ENCODE measurements at regions not wholly inside any gene's neighbourhood (a gene's known extent, or its start where the extent isn't known, plus 50 kb on each side); places are given as distances from the start of the nearest gene placed in this dataset.

DNA sequence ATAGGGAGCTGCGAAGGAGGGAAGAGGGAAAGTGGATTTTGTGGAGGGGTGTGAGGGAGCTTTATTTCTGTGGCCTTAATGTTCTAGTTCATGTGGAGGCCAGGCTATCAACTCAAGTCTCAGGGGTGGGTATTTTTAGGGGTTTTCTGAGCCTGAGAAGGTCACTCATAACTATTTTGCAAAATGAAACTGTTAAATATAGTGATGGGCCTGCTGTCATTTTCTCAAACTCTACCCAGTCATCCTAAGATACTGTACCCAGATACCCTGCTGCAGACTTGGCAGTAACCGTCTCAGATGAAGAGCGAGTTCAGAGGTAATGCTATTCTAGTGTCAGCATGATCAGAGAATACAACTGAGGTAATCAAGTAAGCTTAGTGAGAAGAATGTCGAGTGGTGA lies 545.0 kb upstream of the TBL1XR1 start:
- Mint-ChIP-seq H3K9me3 (no peaks in the 10 kb centered on the region), H3K36me3 (ENCODE audit: low read depth) (no peaks in the 10 kb centered on the region), H3K27me3 (ENCODE audit: low read depth) (no peaks in the 10 kb centered on the region), H3K4me3 (ENCODE audit: low read depth) (no peak overlapping the region), H3K4me1 (ENCODE audit: low read depth) (no peaks in the 10 kb centered on the region), H3K27ac (no peak overlapping the region)
- DNase-seq (ENCODE audit: low spot score), result no peak
- intact Hi-C loops (cut with micrococcal nuclease), result no loop called here

- H3K27me3 Mint-ChIP-seq (ENCODE audit: low read depth), result no peaks in the 10 kb centered on the region
- no peak overlapping the region for H3K27ac Mint-ChIP-seq
- H3K36me3 Mint-ChIP-seq (ENCODE audit: low read depth), result no peaks in the 10 kb centered on the region
- no peak for DNase-seq (ENCODE audit: low spot score)
- H3K4me3 Mint-ChIP-seq (ENCODE audit: low read depth), result no peak overlapping the region
- H3K9me3 Mint-ChIP-seq, result no peaks in the 10 kb centered on the region
- intact Hi-C loops (cut with micrococcal nuclease), result no loop called here
- H3K4me1 Mint-ChIP-seq (ENCODE audit: low read depth), result no peaks in the 10 kb centered on the region
Observed at GRCh38 chr3:177743173-177743890, 546.0 kb upstream of the TBL1XR1 start.

DNA sequence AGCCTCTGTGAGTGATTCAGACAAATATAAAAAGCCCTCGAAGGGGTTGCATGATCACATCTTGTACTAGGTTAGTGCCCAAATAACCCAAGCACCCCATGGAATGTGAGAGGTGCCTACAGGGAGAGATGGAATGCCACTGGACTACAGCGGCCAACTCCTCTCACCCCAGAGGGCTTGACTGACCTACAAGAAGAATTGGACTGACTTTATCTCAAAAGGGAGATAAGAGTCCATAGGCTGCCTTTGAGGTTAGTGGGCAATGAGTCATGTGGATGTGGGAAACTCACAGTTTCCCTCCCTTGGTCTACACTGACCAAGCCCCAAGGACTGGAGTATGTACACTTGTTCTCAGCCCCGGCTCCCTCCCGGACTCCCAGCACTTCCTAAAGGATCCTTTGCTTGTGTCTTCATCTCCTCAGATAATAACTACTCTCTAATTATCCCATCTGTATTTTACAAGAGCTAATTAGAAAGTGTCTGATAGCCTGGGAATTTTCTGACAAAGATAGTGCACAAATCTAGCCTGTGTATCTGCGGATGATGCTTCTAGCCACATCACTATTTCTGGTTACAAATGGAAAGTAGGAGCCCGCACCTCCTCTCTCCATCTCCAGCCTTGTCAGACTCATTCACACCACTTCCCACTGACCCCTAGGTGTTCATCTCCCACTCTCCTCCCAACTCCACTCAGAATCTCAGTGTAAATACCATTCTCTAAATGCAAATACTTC lies 547.8 kb upstream of the TBL1XR1 start:
- Mint-ChIP-seq H3K4me3 (ENCODE audit: low read depth) (no peak overlapping the region), H3K4me1 (ENCODE audit: low read depth) (no peaks in the 10 kb centered on the region), H3K36me3 (ENCODE audit: low read depth) (no peaks in the 10 kb centered on the region), H3K27ac (no peak overlapping the region), H3K9me3 (no peaks in the 10 kb centered on the region), H3K27me3 (ENCODE audit: low read depth) (no peaks in the 10 kb centered on the region)
- no peak for DNase-seq (ENCODE audit: low spot score)
- intact Hi-C loops (cut with micrococcal nuclease), result no loop called here

- no peak overlapping the region for H3K27ac Mint-ChIP-seq
- H3K4me3 Mint-ChIP-seq (ENCODE audit: low read depth), result no peak overlapping the region
- no peaks in the 10 kb centered on the region for H3K36me3 Mint-ChIP-seq (ENCODE audit: low read depth)
- no peak for DNase-seq (ENCODE audit: low spot score)
- no peaks in the 10 kb centered on the region for H3K4me1 Mint-ChIP-seq (ENCODE audit: low read depth)
- no peaks in the 10 kb centered on the region for H3K9me3 Mint-ChIP-seq
- intact Hi-C loops (cut with micrococcal nuclease), result no loop called here
- H3K27me3 Mint-ChIP-seq (ENCODE audit: low read depth), result no peaks in the 10 kb centered on the region
Observed at GRCh38 chr3:177745607-177746005, 548.3 kb upstream of the TBL1XR1 start.

- no peak overlapping the region for H3K27ac Mint-ChIP-seq
- H3K27me3 Mint-ChIP-seq (ENCODE audit: low read depth), result no peaks in the 10 kb centered on the region
- no peaks in the 10 kb centered on the region for H3K9me3 Mint-ChIP-seq
- no peak for DNase-seq (ENCODE audit: low spot score)
- intact Hi-C loops (cut with micrococcal nuclease), result no loop called here
- H3K36me3 Mint-ChIP-seq (ENCODE audit: low read depth), result no peaks in the 10 kb centered on the region
- H3K4me1 Mint-ChIP-seq (ENCODE audit: low read depth), result no peaks in the 10 kb centered on the region
- H3K4me3 Mint-ChIP-seq (ENCODE audit: low read depth), result no peak overlapping the region
Observed at GRCh38 chr3:177746337-177746933, 549.2 kb upstream of the TBL1XR1 start.

DNA sequence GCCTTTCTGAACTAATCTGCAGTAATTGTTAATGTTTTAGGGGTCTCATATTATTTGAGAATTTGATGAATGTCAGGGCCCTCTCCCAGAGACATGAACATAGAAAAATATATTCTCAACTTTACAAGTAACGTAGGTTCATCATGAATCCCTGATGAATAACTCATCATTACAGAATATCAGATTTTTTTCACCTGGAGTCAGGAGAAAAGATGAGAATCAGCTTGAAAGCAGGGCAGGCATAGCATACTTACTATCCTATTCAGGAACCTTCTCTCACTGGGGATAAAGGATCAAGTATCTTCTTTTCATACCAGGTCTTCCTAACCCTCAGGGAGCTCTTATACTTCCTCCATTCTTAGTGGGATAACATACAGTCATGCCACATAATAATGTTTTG lies 552.6 kb upstream of the TBL1XR1 start:
- no peak for DNase-seq (ENCODE audit: low spot score)
- Mint-ChIP-seq H3K4me3 (ENCODE audit: low read depth) (no peak overlapping the region), H3K4me1 (ENCODE audit: low read depth) (no peaks in the 10 kb centered on the region), H3K36me3 (ENCODE audit: low read depth) (no peaks in the 10 kb centered on the region), H3K9me3 (no peaks in the 10 kb centered on the region), H3K27me3 (ENCODE audit: low read depth) (no peaks in the 10 kb centered on the region), H3K27ac (no peak overlapping the region)
- intact Hi-C loops (cut with micrococcal nuclease), result no loop called here

DNA sequence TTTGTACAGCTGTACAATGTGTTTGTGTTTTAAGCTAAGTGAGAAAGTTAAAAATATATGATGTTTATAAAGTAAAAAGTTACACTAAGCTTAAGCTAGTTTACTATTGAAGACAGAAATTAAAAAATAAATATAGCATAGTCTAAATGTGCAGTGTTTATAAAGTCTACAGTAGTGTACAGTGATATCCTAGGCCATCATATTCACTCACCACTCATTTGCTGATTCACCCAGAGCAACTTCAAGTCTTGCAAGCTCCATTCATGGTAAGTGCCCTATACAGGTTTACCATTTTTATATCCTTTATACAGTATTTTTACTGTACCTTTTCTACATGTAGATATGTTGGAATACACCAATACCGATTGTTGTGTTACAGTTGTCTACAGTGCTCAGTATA lies 553.2 kb upstream of the TBL1XR1 start:
- Mint-ChIP-seq H3K4me3 (ENCODE audit: low read depth) (no peak overlapping the region), H3K36me3 (ENCODE audit: low read depth) (no peaks in the 10 kb centered on the region), H3K4me1 (ENCODE audit: low read depth) (no peaks in the 10 kb centered on the region), H3K9me3 (no peaks in the 10 kb centered on the region), H3K27ac (no peak overlapping the region), H3K27me3 (ENCODE audit: low read depth) (no peaks in the 10 kb centered on the region)
- no peak for DNase-seq (ENCODE audit: low spot score)
- intact Hi-C loops (cut with micrococcal nuclease), result no loop called here

DNA sequence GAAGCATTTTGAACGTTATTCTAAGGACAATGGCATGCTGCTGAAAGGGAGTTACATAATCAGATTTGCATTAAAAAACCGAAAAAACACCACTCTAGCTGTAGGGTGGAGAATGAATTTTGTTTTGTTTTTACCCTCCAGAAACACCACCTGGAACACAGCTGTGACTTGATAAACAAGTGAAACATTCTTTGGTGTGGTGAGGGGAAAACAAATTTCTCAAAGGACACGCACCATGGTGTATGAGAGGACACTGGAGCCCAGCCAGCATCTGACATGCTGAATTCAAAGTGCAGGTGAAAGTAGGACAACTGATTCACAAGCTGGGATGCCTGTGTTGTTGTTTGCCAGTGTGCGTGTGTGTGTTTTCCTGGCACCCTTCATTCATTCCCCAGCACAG lies 554.5 kb upstream of the TBL1XR1 start:
- intact Hi-C loops (cut with micrococcal nuclease), result no loop called here
- H3K27me3 Mint-ChIP-seq (ENCODE audit: low read depth), result no peaks in the 10 kb centered on the region
- H3K27ac Mint-ChIP-seq, result no peak overlapping the region

GRCh38 chr3:177752831-177753230 lies 555.5 kb upstream of the TBL1XR1 start:
- Mint-ChIP-seq H3K27me3 (ENCODE audit: low read depth) (no peaks in the 10 kb centered on the region), H3K4me3 (ENCODE audit: low read depth) (no peak overlapping the region), H3K9me3 (no peaks in the 10 kb centered on the region), H3K36me3 (ENCODE audit: low read depth) (no peaks in the 10 kb centered on the region), H3K4me1 (ENCODE audit: low read depth) (no peaks in the 10 kb centered on the region), H3K27ac (no peak overlapping the region)
- intact Hi-C loops (cut with micrococcal nuclease), result no loop called here
- DNase-seq (ENCODE audit: low spot score), result no peak

More for the DNA sequence above, 554.5 kb upstream of the TBL1XR1 start:
- Mint-ChIP-seq H3K4me1 (ENCODE audit: low read depth) (no peaks in the 10 kb centered on the region), H3K9me3 (no peaks in the 10 kb centered on the region), H3K36me3 (ENCODE audit: low read depth) (no peaks in the 10 kb centered on the region), H3K4me3 (ENCODE audit: low read depth) (no peak overlapping the region)
- no peak for DNase-seq (ENCODE audit: low spot score)

DNA sequence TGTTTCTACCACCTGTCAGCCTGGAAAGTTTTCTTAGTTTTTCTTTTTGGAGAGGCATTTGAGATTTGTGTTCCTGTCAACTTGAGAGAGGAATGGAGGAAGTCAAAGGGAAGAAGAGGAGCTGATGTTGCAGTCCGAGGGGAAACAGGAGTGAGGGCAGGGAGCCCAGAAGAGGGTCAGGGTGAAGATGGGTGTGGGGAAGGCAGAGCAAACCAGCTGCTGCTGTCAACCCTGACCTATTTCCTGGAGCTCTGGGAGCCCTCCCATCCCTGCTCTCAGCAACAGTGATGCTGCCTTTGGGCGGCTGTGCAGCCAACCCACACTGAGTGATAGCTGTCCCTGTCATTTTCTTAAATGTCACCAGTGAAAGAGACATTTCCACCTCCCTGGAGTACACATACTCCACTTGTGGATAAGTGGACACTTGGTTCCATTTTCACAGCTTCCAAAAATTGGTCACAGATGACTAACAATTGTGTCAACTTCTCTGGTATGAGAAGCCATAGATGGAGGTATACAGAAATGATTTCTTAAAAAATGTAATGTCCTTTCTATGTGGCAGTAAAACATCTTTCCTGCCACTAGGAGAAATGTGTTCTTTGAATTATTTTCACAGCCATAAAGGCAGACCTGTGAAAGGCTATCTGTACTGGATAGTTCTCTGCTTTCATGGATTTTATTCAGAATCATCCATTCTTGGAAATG lies 556.3 kb upstream of the TBL1XR1 start:
- Mint-ChIP-seq H3K4me3 (ENCODE audit: low read depth) (no peak overlapping the region), H3K27ac (no peak overlapping the region), H3K4me1 (ENCODE audit: low read depth) (no peaks in the 10 kb centered on the region)

GRCh38 chr3:177754508-177754921 lies 557.2 kb upstream of the TBL1XR1 start:
- Mint-ChIP-seq H3K4me1 (ENCODE audit: low read depth) (no peaks in the 10 kb centered on the region), H3K4me3 (ENCODE audit: low read depth) (no peak overlapping the region), H3K36me3 (ENCODE audit: low read depth) (no peaks in the 10 kb centered on the region), H3K27me3 (ENCODE audit: low read depth) (no peaks in the 10 kb centered on the region), H3K9me3 (peaks cover 6% of the 10 kb centered on the region), H3K27ac (no peak overlapping the region)
- intact Hi-C loops (cut with micrococcal nuclease), result no loop called here
- no peak for DNase-seq (ENCODE audit: low spot score)

More for the DNA sequence above, 556.3 kb upstream of the TBL1XR1 start:
- Mint-ChIP-seq H3K9me3 (peaks cover 3% of the 10 kb centered on the region), H3K27me3 (ENCODE audit: low read depth) (no peaks in the 10 kb centered on the region), H3K36me3 (ENCODE audit: low read depth) (no peaks in the 10 kb centered on the region)
- intact Hi-C loops (cut with micrococcal nuclease), result no loop called here
- no peak for DNase-seq (ENCODE audit: low spot score)

DNA sequence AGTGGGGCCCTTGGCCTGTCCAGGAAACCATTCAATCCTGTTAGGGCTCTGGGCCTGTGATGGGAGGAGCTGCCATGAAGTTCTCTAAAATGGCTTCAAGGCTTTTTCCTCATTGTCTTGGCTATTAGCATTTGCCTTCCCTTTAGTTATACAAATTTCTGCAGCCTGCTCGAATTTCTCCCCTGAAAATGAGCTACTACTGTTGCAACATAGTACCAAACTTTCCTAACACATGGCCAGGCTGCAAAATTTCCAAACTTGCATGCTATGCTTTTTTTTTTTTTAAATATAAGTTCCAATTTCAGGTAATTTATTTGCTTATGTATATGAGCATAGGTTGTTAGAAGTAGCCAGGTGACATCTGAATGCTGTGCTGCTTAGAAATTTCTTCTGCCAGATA lies 560.8 kb upstream of the TBL1XR1 start:
- no peak for DNase-seq (ENCODE audit: low spot score)
- no peak overlapping the region for H3K4me3 Mint-ChIP-seq (ENCODE audit: low read depth)
- H3K36me3 Mint-ChIP-seq (ENCODE audit: low read depth), result no peaks in the 10 kb centered on the region
- H3K27me3 Mint-ChIP-seq (ENCODE audit: low read depth), result no peaks in the 10 kb centered on the region
- no peak overlapping the region for H3K27ac Mint-ChIP-seq
- H3K9me3 Mint-ChIP-seq, result peaks cover 13% of the 10 kb centered on the region
- intact Hi-C loops (cut with micrococcal nuclease), result no loop called here
- H3K4me1 Mint-ChIP-seq (ENCODE audit: low read depth), result no peaks in the 10 kb centered on the region

- intact Hi-C loops (cut with micrococcal nuclease), result no loop called here
Observed at GRCh38 chr3:177760803-177761202, 563.5 kb upstream of the TBL1XR1 start.

More at GRCh38 chr3:177760803-177761202, 563.5 kb upstream of the TBL1XR1 start:
- peaks cover 13% of the 10 kb centered on the region for H3K9me3 Mint-ChIP-seq
- H3K27ac Mint-ChIP-seq, result no peak overlapping the region
- H3K4me1 Mint-ChIP-seq (ENCODE audit: low read depth), result no peaks in the 10 kb centered on the region
- H3K27me3 Mint-ChIP-seq (ENCODE audit: low read depth), result no peaks in the 10 kb centered on the region
- no peak overlapping the region for H3K4me3 Mint-ChIP-seq (ENCODE audit: low read depth)
- no peak for DNase-seq (ENCODE audit: low spot score)
- no peaks in the 10 kb centered on the region for H3K36me3 Mint-ChIP-seq (ENCODE audit: low read depth)
